ENCODE measurements at regions not wholly inside any gene's neighbourhood (a gene's known extent, or its start where the extent isn't known, plus 50 kb on each side); places are given as distances from the start of the nearest gene placed in this dataset.

DNA sequence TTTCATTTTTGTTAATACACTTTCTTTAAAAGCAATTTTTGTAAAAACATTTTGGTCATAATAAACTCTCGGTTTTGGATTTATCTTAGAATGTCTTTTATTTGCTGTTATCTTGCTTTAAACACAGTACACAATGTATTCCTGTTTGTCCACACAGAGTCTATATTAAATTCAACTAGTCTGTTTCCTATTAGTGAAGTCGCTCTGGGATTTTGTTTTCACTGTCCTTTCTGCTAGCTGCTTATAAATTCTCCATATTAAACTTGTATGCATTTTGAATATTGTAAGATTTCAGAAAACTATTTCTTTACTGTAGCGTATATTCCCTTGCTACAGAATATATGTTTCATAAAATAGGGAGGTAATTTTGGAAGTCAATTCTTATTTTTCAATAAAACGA lies 630.2 kb downstream of the HDGFL1 start:
- Histone ChIP-seq H2BK15ac (ENCODE audit: low read depth, low read length) (no peak overlapping the region), H3K23ac (ENCODE audit: insufficient read length, low read depth, low read length) (no peak overlapping the region), H4K5ac (ENCODE audit: insufficient read length, low read depth, low read length) (no peak overlapping the region), H2BK12ac (ENCODE audit: insufficient read length, low read depth, low read length) (no peak overlapping the region), H2BK20ac (ENCODE audit: low read depth, low read length, poor library complexity, severe bottlenecking) (no peak overlapping the region), H2AFZ (ENCODE audit: low read length) (no peak overlapping the region), H3K27ac (ENCODE audit: insufficient read length, low read depth, low read length) (no peak overlapping the region), H3K23me2 (ENCODE audit: insufficient read length, low read depth, low read length, poor library complexity, severe bottlenecking) (no peaks in the 10 kb centered on the region), H3K9me3 (ENCODE audit: control insufficient read depth, low read depth, low read length) (no peaks in the 10 kb centered on the region), H3K14ac (ENCODE audit: insufficient read depth, low read length) (no peak overlapping the region), H3K79me1 (ENCODE audit: insufficient read depth, low read depth, low read length, poor library complexity, severe bottlenecking) (no peaks in the 10 kb centered on the region), H2BK120ac (ENCODE audit: low read depth, low read length, poor library complexity, severe bottlenecking) (no peak overlapping the region), H3K79me2 (ENCODE audit: insufficient read depth, low read length) (no peaks in the 10 kb centered on the region), H3K4ac (ENCODE audit: low read depth, low read length) (no peak overlapping the region), H3K9ac (ENCODE audit: extremely low read depth, insufficient read length, low read length) (no peak overlapping the region), H3K4me1 (ENCODE audit: insufficient read depth, low read length) (no peaks in the 10 kb centered on the region), H3K56ac (ENCODE audit: insufficient read length, low read depth, low read length) (no peak overlapping the region), H2BK5ac (ENCODE audit: insufficient read length, low read length) (no peak overlapping the region), H3K18ac (ENCODE audit: insufficient read length, low read depth, low read length) (no peak overlapping the region), H4K20me1 (ENCODE audit: control insufficient read depth, insufficient read depth, insufficient read length) (no peaks in the 10 kb centered on the region), H2AK5ac (ENCODE audit: insufficient read length, low read length) (no peak overlapping the region), H3K4me2 (ENCODE audit: insufficient read depth, insufficient read length, low read length) (no peak overlapping the region), H4K8ac (replicated peaks; ENCODE audit: insufficient read length, low read depth, low read length) (no peak overlapping the region), H3K27me3 (ENCODE audit: insufficient read depth, low read length) (no peaks in the 10 kb centered on the region), H4K91ac (ENCODE audit: insufficient read length, low read depth, low read length) (no peak overlapping the region), H3T11ph (ENCODE audit: low read length) (no peak overlapping the region)
- Mint-ChIP-seq H3K27ac (no peak overlapping the region), H3K4me3 (no peak overlapping the region), H3K36me3 (ENCODE audit: insufficient read depth in 1 of 3, low read depth in 3 of 3) (no peaks in the 10 kb centered on the region), H3K27me3 (ENCODE audit: low read depth) (no peaks in the 10 kb centered on the region), H3K9me3 (no peaks in the 10 kb centered on the region), H3K4me1 (no peaks in the 10 kb centered on the region)
- DNase-seq, result no peak
- no CpG with 5 or more reads among the region's 4 CpGs for WGBS (ENCODE audit: extremely low coverage, insufficient read length, low lambda C conversion rate)
- TF ChIP-seq, protein P1, sequence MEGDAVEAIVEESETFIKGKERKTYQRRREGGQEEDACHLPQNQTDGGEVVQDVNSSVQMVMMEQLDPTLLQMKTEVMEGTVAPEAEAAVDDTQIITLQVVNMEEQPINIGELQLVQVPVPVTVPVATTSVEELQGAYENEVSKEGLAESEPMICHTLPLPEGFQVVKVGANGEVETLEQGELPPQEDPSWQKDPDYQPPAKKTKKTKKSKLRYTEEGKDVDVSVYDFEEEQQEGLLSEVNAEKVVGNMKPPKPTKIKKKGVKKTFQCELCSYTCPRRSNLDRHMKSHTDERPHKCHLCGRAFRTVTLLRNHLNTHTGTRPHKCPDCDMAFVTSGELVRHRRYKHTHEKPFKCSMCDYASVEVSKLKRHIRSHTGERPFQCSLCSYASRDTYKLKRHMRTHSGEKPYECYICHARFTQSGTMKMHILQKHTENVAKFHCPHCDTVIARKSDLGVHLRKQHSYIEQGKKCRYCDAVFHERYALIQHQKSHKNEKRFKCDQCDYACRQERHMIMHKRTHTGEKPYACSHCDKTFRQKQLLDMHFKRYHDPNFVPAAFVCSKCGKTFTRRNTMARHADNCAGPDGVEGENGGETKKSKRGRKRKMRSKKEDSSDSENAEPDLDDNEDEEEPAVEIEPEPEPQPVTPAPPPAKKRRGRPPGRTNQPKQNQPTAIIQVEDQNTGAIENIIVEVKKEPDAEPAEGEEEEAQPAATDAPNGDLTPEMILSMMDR (conservative IDR thresholded peaks at IDR 0.05), result no peak
